LNCAP (cell line): ENCODE measurements at regions not wholly inside any gene's neighbourhood (a gene's known extent, or its start where the extent isn't known, plus 50 kb on each side); places are given as distances from the start of the nearest gene placed in this dataset.

Experiments used
- TF ChIP-seq, protein P1 (sequence below): fragments of 450-650 bp; IDR thresholded peaks from 2 replicates; pipeline ENCODE4 v1.5.1; 2017; ENCODE audit warnings: mild to moderate bottlenecking

- TF ChIP-seq, protein P1, sequence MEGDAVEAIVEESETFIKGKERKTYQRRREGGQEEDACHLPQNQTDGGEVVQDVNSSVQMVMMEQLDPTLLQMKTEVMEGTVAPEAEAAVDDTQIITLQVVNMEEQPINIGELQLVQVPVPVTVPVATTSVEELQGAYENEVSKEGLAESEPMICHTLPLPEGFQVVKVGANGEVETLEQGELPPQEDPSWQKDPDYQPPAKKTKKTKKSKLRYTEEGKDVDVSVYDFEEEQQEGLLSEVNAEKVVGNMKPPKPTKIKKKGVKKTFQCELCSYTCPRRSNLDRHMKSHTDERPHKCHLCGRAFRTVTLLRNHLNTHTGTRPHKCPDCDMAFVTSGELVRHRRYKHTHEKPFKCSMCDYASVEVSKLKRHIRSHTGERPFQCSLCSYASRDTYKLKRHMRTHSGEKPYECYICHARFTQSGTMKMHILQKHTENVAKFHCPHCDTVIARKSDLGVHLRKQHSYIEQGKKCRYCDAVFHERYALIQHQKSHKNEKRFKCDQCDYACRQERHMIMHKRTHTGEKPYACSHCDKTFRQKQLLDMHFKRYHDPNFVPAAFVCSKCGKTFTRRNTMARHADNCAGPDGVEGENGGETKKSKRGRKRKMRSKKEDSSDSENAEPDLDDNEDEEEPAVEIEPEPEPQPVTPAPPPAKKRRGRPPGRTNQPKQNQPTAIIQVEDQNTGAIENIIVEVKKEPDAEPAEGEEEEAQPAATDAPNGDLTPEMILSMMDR, result no peak
Measured at GRCh38 chr17:77405867-77406732, 265.3 kb downstream of the SEC14L1 start.

GRCh38 chr17:77407321-77408277 lies 266.8 kb downstream of the SEC14L1 start:
- TF ChIP-seq, protein P1, result no peak

DNA sequence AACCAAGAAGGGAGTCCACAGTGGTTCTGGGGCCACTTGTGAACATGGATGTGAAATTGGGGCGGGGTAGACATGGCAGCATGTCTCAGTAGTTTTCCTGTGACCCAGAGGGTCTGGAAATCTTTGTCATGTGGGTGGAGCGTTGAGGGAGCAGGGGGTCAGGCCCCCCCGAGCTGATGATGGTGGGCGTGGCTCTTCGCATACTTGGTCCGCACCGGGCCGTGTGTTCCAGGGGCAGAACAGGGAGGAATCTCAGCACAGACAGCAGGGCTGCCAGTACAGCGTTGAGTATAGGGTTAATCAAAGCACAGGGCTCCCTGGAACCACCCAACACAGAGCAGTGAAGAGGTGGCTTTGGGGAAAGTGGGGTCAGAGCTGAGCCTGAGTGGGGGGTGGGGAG lies 267.5 kb downstream of the SEC14L1 start:
- TF ChIP-seq, protein P1, result no peak

DNA sequence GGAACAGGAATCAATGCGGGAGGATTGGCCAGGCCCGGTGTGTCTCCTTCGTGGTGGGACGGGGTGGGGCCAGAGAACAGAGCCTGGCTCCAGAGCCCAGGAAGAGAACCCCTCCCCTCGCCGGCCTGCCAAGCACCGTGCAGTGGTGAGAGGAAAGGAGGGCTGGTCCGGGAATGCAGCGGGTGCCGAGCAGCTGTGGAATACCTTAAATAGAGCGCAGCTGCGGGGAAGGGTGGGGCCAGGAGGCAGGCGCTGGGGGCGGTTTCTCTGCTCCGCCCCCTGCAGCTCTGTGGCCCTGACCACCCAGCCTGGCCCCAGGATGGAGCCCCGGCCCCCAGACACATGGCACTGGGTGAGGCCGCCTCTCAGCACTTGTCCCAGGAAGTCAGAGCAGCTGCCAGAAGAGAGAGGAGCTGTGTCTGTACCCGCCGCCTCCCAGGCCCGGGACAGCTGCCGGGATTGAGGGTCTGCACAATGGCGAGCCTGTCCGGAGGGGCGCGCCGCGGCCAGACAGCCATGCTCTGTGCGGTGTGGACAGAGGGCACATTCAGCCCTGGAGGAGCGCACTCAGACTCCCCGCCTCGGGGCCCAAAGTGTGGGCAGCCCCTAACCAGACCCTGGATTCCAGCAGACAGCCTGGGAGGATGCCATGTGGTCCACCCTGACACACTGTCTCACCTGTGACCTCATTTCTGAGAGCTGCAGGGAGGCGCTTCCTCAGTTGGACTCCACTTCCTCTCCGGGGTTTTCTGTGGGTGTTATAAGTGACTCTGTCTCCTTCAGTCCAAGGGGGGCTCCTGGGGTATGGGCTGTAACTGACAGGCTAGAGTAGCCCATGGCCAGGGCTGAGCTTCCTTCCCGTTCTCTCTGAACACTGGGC lies 268.8 kb downstream of the SEC14L1 start:
- TF ChIP-seq, protein P1, result no peak

GRCh38 chr17:77410470-77410869 lies 269.7 kb downstream of the SEC14L1 start:
- TF ChIP-seq, protein P1, result no peak

- TF ChIP-seq, protein P1, result no peak
Measured at GRCh38 chr17:77414811-77415400, 274.1 kb downstream of the SEC14L1 start.
